Endothelial cell (in vitro differentiated cells): ENCODE measurements at regions not wholly inside any gene's neighbourhood (a gene's known extent, or its start where the extent isn't known, plus 50 kb on each side); places are given as distances from the start of the nearest gene placed in this dataset.

Experiments used
- DNase-seq: peaks from one replicate; pipeline ENCODE4 v3.0.0; 2021; ENCODE audit warnings: low spot score
- H3K27ac Mint-ChIP-seq: one replicate; pipeline ENCODE4 v1.8.0; 2021; ENCODE audit warnings: mixed read lengths, inconsistent platforms; ENCODE audit not compliant: unreplicated experiment
- H3K27me3 Mint-ChIP-seq: one replicate; pipeline ENCODE4 v1.8.0; 2021; ENCODE audit warnings: mild to moderate bottlenecking, moderate library complexity, mixed read lengths, inconsistent platforms; ENCODE audit not compliant: unreplicated experiment
- H3K36me3 Mint-ChIP-seq: one replicate; pipeline ENCODE4 v1.8.0; 2021; ENCODE audit warnings: mild to moderate bottlenecking, low read depth, mixed read lengths, inconsistent platforms; ENCODE audit not compliant: unreplicated experiment
- H3K4me1 Mint-ChIP-seq: one replicate; pipeline ENCODE4 v1.8.0; 2021; ENCODE audit warnings: mild to moderate bottlenecking, mixed read lengths, inconsistent platforms; ENCODE audit not compliant: unreplicated experiment
- H3K4me3 Mint-ChIP-seq: one replicate; pipeline ENCODE4 v1.8.0; 2021; ENCODE audit warnings: mild to moderate bottlenecking, mixed read lengths, inconsistent platforms; ENCODE audit not compliant: unreplicated experiment
- H3K9me3 Mint-ChIP-seq: one replicate; pipeline ENCODE4 v1.8.0; 2021; ENCODE audit warnings: mixed read lengths, inconsistent platforms; ENCODE audit not compliant: unreplicated experiment
- CTCF ChIP-seq: fragments of 200-600 bp; sonication (generic); IDR thresholded peaks from one replicate; pipeline ENCODE4 v1.5.0; 2021; ENCODE audit warnings: antibody characterized with exemption; ENCODE audit not compliant: unreplicated experiment

GRCh38 chr18:78611869-78612268 is 367.7 kb upstream of the SALL3 start:
- Mint-ChIP-seq H3K9me3 (peaks cover 28% of the 10 kb centered on the region), H3K4me1 (no peaks in the 10 kb centered on the region), H3K36me3 (peaks cover 9% of the 10 kb centered on the region), H3K27ac (no peak overlapping the region), H3K4me3 (no peak overlapping the region), H3K27me3 (peaks cover 8% of the 10 kb centered on the region)
- TF ChIP-seq CTCF = no peak
- no peak for DNase-seq

GRCh38 chr18:78612318-78612717 is 367.3 kb upstream of the SALL3 start:
- H3K4me3 Mint-ChIP-seq = no peak overlapping the region
- H3K27me3 Mint-ChIP-seq = peaks cover 7% of the 10 kb centered on the region
- H3K36me3 Mint-ChIP-seq = peaks cover 5% of the 10 kb centered on the region
- no peak for TF ChIP-seq CTCF
- no peak for DNase-seq
- H3K9me3 Mint-ChIP-seq = peaks cover 24% of the 10 kb centered on the region
- H3K4me1 Mint-ChIP-seq = no peaks in the 10 kb centered on the region
- no peak overlapping the region for H3K27ac Mint-ChIP-seq

GRCh38 chr18:78612801-78613200 is 366.8 kb upstream of the SALL3 start:
- Mint-ChIP-seq H3K4me1 (no peaks in the 10 kb centered on the region), H3K4me3 (no peak overlapping the region), H3K9me3 (peaks cover 22% of the 10 kb centered on the region), H3K27ac (no peak overlapping the region), H3K27me3 (peaks cover 10% of the 10 kb centered on the region), H3K36me3 (peaks cover 5% of the 10 kb centered on the region)
- DNase-seq = no peak
- no peak for TF ChIP-seq CTCF

GRCh38 chr18:78618726-78619125 is 360.9 kb upstream of the SALL3 start:
- no peak overlapping the region for H3K27ac Mint-ChIP-seq
- no peak for DNase-seq
- H3K4me3 Mint-ChIP-seq = no peak overlapping the region
- H3K36me3 Mint-ChIP-seq = no peaks in the 10 kb centered on the region
- TF ChIP-seq CTCF = no peak
- peaks cover 5% of the 10 kb centered on the region for H3K27me3 Mint-ChIP-seq
- peaks cover 34% of the 10 kb centered on the region for H3K9me3 Mint-ChIP-seq
- H3K4me1 Mint-ChIP-seq = no peaks in the 10 kb centered on the region

GRCh38 chr18:78619854-78620253 is 359.8 kb upstream of the SALL3 start:
- DNase-seq = no peak
- no peak for TF ChIP-seq CTCF
- Mint-ChIP-seq H3K4me1 (no peaks in the 10 kb centered on the region), H3K4me3 (no peak overlapping the region), H3K27me3 (peaks cover 7% of the 10 kb centered on the region), H3K36me3 (peaks cover 8% of the 10 kb centered on the region), H3K27ac (no peak overlapping the region), H3K9me3 (peaks cover 41% of the 10 kb centered on the region)
